ENCODE measurements at regions not wholly inside any gene's neighbourhood (a gene's known extent, or its start where the extent isn't known, plus 50 kb on each side); places are given as distances from the start of the nearest gene placed in this dataset.
A peak's percentile ranks its signal among the peaks of the same experiment; 100 is the strongest.

DNA sequence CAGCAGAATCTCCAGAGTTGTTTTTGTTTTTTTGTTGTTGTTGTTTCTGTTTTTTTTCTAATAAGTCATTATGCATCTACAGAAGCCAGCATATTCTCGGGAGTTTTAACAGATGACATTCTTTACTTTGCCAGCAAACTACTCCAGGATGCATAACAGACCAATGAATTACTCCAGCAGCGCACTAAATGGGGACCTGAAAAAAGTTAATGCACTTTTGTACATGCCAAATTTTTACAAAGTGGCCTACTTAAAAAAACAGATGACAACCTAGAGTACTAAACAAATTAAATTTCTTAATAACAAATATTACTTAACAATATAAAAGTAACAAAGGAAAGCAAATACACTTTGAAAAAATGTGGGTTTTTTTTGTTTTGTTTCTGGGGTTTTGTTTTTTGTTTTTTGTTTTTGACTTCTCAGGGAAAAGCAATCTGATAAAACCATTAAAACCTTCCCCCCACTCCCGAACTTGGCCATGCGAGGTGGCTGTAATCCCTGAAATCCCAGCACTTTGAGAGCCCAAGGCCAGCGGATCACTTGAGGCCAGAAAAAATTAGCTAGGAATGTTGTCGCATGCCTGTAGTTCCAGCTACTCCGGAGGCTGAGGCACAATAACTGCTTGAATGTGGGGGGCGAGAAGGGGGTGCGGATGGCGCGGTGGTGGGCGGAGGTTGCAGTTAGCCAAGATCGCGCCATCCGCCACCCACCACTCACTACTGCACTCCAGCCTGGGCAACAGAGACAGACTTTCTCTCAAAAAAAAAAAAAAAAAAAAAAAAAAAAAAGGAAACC is 352.4 kb downstream of the CETN3 start:
- H3K4me3 ChIP-seq (ENCODE audit: insufficient read depth, low read depth, low read length), result no peak overlapping the region
- H3K4me2 ChIP-seq (ENCODE audit: low read length), result peak overlapping the region; percentile 29
- Mint-ChIP-seq H3K27ac (ENCODE audit: unreplicated experiment) (peak overlapping the region; percentile 98), H3K27me3 (ENCODE audit: low read depth, unreplicated experiment) (no peaks in the 10 kb centered on the region), H3K36me3 (ENCODE audit: low read depth, unreplicated experiment) (peaks cover 2% of the 10 kb centered on the region), H3K9me3 (ENCODE audit: unreplicated experiment) (peaks cover 8% of the 10 kb centered on the region), H3K4me1 (ENCODE audit: low read depth, unreplicated experiment) (peaks cover 29% of the 10 kb centered on the region), H3K4me3 (ENCODE audit: unreplicated experiment) (no peak overlapping the region)
- FAIRE-seq (no peak), DNase-seq (ENCODE audit: low read depth) (no peak)
- H3K27ac ChIP-seq (ENCODE audit: low read depth, low read length), result peak overlapping the region; percentile 67
- H3K79me2 ChIP-seq (ENCODE audit: insufficient read depth, low read length), result no peaks in the 10 kb centered on the region
- H3K36me3 ChIP-seq (ENCODE audit: insufficient read depth, low read length), result no peaks in the 10 kb centered on the region
- H3K9me3 ChIP-seq (ENCODE audit: insufficient read depth, low read depth, low read length), result no peaks in the 10 kb centered on the region
- peaks cover 22% of the 10 kb centered on the region for H3K4me1 ChIP-seq (ENCODE audit: insufficient read depth, low read length)
- H2AFZ ChIP-seq (ENCODE audit: low read depth, low read length), result no peak overlapping the region
- H3K9ac ChIP-seq (ENCODE audit: low read length), result no peak overlapping the region
- no peaks in the 10 kb centered on the region for H3K27me3 ChIP-seq (ENCODE audit: insufficient read depth, low read length)
- TF ChIP-seq, protein P1, sequence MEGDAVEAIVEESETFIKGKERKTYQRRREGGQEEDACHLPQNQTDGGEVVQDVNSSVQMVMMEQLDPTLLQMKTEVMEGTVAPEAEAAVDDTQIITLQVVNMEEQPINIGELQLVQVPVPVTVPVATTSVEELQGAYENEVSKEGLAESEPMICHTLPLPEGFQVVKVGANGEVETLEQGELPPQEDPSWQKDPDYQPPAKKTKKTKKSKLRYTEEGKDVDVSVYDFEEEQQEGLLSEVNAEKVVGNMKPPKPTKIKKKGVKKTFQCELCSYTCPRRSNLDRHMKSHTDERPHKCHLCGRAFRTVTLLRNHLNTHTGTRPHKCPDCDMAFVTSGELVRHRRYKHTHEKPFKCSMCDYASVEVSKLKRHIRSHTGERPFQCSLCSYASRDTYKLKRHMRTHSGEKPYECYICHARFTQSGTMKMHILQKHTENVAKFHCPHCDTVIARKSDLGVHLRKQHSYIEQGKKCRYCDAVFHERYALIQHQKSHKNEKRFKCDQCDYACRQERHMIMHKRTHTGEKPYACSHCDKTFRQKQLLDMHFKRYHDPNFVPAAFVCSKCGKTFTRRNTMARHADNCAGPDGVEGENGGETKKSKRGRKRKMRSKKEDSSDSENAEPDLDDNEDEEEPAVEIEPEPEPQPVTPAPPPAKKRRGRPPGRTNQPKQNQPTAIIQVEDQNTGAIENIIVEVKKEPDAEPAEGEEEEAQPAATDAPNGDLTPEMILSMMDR (IDR thresholded peaks at IDR 0.05; ENCODE audit: insufficient read depth, low read depth, low read length), result no peak
- TF ChIP-seq EZH2 (IDR thresholded peaks at IDR 0.05; ENCODE audit: insufficient read depth, low read length), result no peak
- no peaks in the 10 kb centered on the region for H4K20me1 ChIP-seq (ENCODE audit: insufficient read depth, low read length)

DNA sequence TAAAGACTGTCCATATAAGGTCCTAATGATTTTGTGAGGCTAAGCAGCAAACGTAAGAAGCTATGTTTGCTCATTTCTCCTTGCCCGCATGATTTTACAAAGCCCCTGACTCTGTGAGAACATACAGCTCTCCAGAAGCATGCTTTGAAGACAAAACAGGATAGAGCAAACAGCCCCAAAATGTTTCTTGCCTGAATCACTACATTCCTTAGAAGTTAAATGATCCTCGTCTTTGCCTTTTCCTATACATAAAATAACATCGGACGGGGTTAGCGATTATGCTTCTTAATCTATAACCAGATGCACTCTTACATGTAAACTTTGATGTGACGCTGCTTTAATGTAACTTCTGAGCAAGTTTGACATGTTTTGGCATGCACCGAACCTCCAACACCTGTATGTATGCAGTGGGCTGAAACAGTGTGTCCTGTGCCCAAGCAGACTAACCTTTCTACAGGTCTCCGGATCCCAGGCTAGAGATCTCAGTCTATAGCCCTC is 353.7 kb downstream of the CETN3 start:
- Mint-ChIP-seq H3K4me1 (ENCODE audit: low read depth, unreplicated experiment) (peaks cover 29% of the 10 kb centered on the region), H3K36me3 (ENCODE audit: low read depth, unreplicated experiment) (peaks cover 2% of the 10 kb centered on the region), H3K9me3 (ENCODE audit: unreplicated experiment) (peaks cover 8% of the 10 kb centered on the region), H3K27ac (ENCODE audit: unreplicated experiment) (peak overlapping the region; percentile 96), H3K4me3 (ENCODE audit: unreplicated experiment) (no peak overlapping the region), H3K27me3 (ENCODE audit: low read depth, unreplicated experiment) (no peaks in the 10 kb centered on the region)
- H3K9me3 ChIP-seq (ENCODE audit: insufficient read depth, low read depth, low read length), result no peaks in the 10 kb centered on the region
- H3K27ac ChIP-seq (ENCODE audit: low read depth, low read length), result peak overlapping the region; percentile 67
- no peaks in the 10 kb centered on the region for H3K79me2 ChIP-seq (ENCODE audit: insufficient read depth, low read length)
- FAIRE-seq (peak; percentile 93), DNase-seq (ENCODE audit: low read depth) (peak; percentile 85)
- no peaks in the 10 kb centered on the region for H4K20me1 ChIP-seq (ENCODE audit: insufficient read depth, low read length)
- H3K36me3 ChIP-seq (ENCODE audit: insufficient read depth, low read length), result no peaks in the 10 kb centered on the region
- H3K4me3 ChIP-seq (ENCODE audit: insufficient read depth, low read depth, low read length), result peak overlapping the region; percentile 38
- H2AFZ ChIP-seq (ENCODE audit: low read depth, low read length), result peak overlapping the region; percentile 40
- no peaks in the 10 kb centered on the region for H3K27me3 ChIP-seq (ENCODE audit: insufficient read depth, low read length)
- TF ChIP-seq EZH2 (IDR thresholded peaks at IDR 0.05; ENCODE audit: insufficient read depth, low read length), result no peak
- TF ChIP-seq, protein P1 (IDR thresholded peaks at IDR 0.05; ENCODE audit: insufficient read depth, low read depth, low read length), result no peak
- H3K4me2 ChIP-seq (ENCODE audit: low read length), result peak overlapping the region; percentile 80
- H3K4me1 ChIP-seq (ENCODE audit: insufficient read depth, low read length), result peaks cover 22% of the 10 kb centered on the region
- H3K9ac ChIP-seq (ENCODE audit: low read length), result peak overlapping the region; percentile 61

DNA sequence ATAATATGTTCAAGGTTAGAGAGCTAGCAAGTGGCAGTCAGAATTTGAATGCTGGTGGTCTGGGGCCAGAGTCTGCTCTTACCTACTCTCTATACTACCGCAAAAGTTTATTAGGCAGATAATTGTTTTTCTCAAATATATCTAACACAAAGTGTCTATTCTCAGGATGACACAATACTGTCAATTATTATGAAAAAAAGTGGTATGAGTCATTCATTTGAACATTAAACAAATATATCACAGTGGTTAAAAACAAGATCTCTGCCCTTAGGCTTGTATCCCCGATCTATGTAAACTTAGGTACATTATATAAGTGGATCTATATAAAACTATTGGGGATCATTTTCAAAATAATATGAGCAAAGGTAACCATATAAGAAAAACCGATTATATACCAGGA is 354.9 kb downstream of the CETN3 start:
- Mint-ChIP-seq H3K27me3 (ENCODE audit: low read depth, unreplicated experiment) (no peaks in the 10 kb centered on the region), H3K4me1 (ENCODE audit: low read depth, unreplicated experiment) (peaks cover 29% of the 10 kb centered on the region), H3K9me3 (ENCODE audit: unreplicated experiment) (peaks cover 5% of the 10 kb centered on the region), H3K36me3 (ENCODE audit: low read depth, unreplicated experiment) (peaks cover 2% of the 10 kb centered on the region), H3K4me3 (ENCODE audit: unreplicated experiment) (no peak overlapping the region), H3K27ac (ENCODE audit: unreplicated experiment) (peak overlapping the region; percentile 96)
- H3K79me2 ChIP-seq (ENCODE audit: insufficient read depth, low read length), result no peaks in the 10 kb centered on the region
- peaks cover 22% of the 10 kb centered on the region for H3K4me1 ChIP-seq (ENCODE audit: insufficient read depth, low read length)
- H3K27ac ChIP-seq (ENCODE audit: low read depth, low read length), result no peak overlapping the region
- no peak overlapping the region for H3K9ac ChIP-seq (ENCODE audit: low read length)
- TF ChIP-seq EZH2 (IDR thresholded peaks at IDR 0.05; ENCODE audit: insufficient read depth, low read length), result no peak
- TF ChIP-seq, protein P1 (IDR thresholded peaks at IDR 0.05; ENCODE audit: insufficient read depth, low read depth, low read length), result no peak
- no peaks in the 10 kb centered on the region for H3K9me3 ChIP-seq (ENCODE audit: insufficient read depth, low read depth, low read length)
- FAIRE-seq, result no peak
- H2AFZ ChIP-seq (ENCODE audit: low read depth, low read length), result no peak overlapping the region
- no peak overlapping the region for H3K4me2 ChIP-seq (ENCODE audit: low read length)
- DNase-seq (ENCODE audit: low read depth), result no peak
- no peaks in the 10 kb centered on the region for H4K20me1 ChIP-seq (ENCODE audit: insufficient read depth, low read length)
- H3K36me3 ChIP-seq (ENCODE audit: insufficient read depth, low read length), result no peaks in the 10 kb centered on the region
- H3K4me3 ChIP-seq (ENCODE audit: insufficient read depth, low read depth, low read length), result no peak overlapping the region
- no peaks in the 10 kb centered on the region for H3K27me3 ChIP-seq (ENCODE audit: insufficient read depth, low read length)
